Neural cell (in vitro differentiated cells): ENCODE measurements at regions not wholly inside any gene's neighbourhood (a gene's known extent, or its start where the extent isn't known, plus 50 kb on each side); places are given as distances from the start of the nearest gene placed in this dataset.

ENCODE experiments used
- H2AFZ ChIP-seq: fragments of 200-600, 300-800 bp; sonication (generic), shearing (Covaris generic); 2 replicates; pipeline ENCODE4 v1.6.0; 2014; ENCODE audit warnings: low read depth, mild to moderate bottlenecking, antibody characterized with exemption, low read length, moderate library complexity
- H3F3A ChIP-seq: fragments of 200-600 bp; shearing (Covaris generic); 2 replicates; pipeline ENCODE4 v1.6.1; 2016; ENCODE audit warnings: mild to moderate bottlenecking, moderate library complexity, mixed read lengths, antibody characterized with exemption, low read length; ENCODE audit not compliant: insufficient read depth, poor library complexity, severe bottlenecking
- H3K27ac ChIP-seq: fragments of 200-600, 300-800 bp; sonication (generic), shearing (Covaris generic); 2 replicates; pipeline ENCODE4 v1.5.1; 2014; ENCODE audit warnings: mild to moderate bottlenecking, low read length, moderate library complexity
- H3K27me3 ChIP-seq: fragments of 300-800, 200-600 bp; sonication (generic), shearing (Covaris generic); 2 replicates; pipeline ENCODE4 v1.6.0; 2014; ENCODE audit warnings: mild to moderate bottlenecking, low read depth, low read length, moderate library complexity; ENCODE audit not compliant: insufficient read depth
- H3K36me3 ChIP-seq: fragments of 300-800, 200-600 bp; sonication (generic), shearing (Covaris generic); 2 replicates; pipeline ENCODE4 v1.5.1; 2014; ENCODE audit warnings: mild to moderate bottlenecking, antibody characterized with exemption, low read length, moderate library complexity; ENCODE audit not compliant: insufficient read depth
- H3K4me2 ChIP-seq: fragments of 300-800, 200-600 bp; sonication (generic), shearing (Covaris generic); 2 replicates; pipeline ENCODE4 v1.6.0; 2014; ENCODE audit warnings: mild to moderate bottlenecking, low read length
- H3K4me3 ChIP-seq: fragments of 300-800, 200-600 bp; sonication (generic), shearing (Covaris generic); 2 replicates; pipeline ENCODE4 v1.5.1; 2014; ENCODE audit warnings: mild to moderate bottlenecking, low read length, moderate library complexity
- H3K79me2 ChIP-seq: fragments of 200-600 bp; shearing (Covaris generic); replicated peaks from 2 replicates; pipeline ENCODE4 v1.6.0; 2014; ENCODE audit warnings: mild to moderate bottlenecking, low read length, moderate library complexity; ENCODE audit not compliant: insufficient read depth
- H3K9ac ChIP-seq: fragments of 300-800, 200-600 bp; sonication (generic), shearing (Covaris generic); 2 replicates; pipeline ENCODE4 v1.6.1; 2016; ENCODE audit warnings: mild to moderate bottlenecking, low read length, mixed read lengths
- H3K9me2 ChIP-seq: fragments of 200-600 bp; shearing (Covaris generic); 2 replicates; pipeline ENCODE4 v1.6.1; 2016; ENCODE audit warnings: mild to moderate bottlenecking, low read length, mixed read lengths; ENCODE audit not compliant: insufficient read depth
- H3K9me3 ChIP-seq: fragments of 200-600, 300-800 bp; sonication (generic), shearing (Covaris generic); 2 replicates; pipeline ENCODE4 v1.6.1; 2016; ENCODE audit warnings: mild to moderate bottlenecking, mixed run types, low read length, moderate library complexity, mixed read lengths
- H4K20me1 ChIP-seq: fragments of 200-600 bp; shearing (Covaris generic); 2 replicates; pipeline ENCODE4 v1.6.1; 2016; ENCODE audit warnings: mild to moderate bottlenecking, mixed run types; ENCODE audit not compliant: insufficient read depth
- EP300 ChIP-seq: fragments of 450-650 bp; conservative IDR thresholded peaks from 2 replicates; pipeline ENCODE4 v1.6.1; 2014; ENCODE audit warnings: antibody characterized with exemption, mild to moderate bottlenecking, moderate library complexity; ENCODE audit not compliant: poor library complexity, severe bottlenecking
- EZH2 ChIP-seq: fragments of 200-600, 300-800 bp; shearing (Covaris generic), sonication (generic); IDR thresholded peaks from 2 replicates; pipeline ENCODE4 v1.6.1; 2014; ENCODE audit warnings: antibody characterized with exemption, low read length, borderline replicate concordance, mild to moderate bottlenecking; ENCODE audit not compliant: insufficient read depth, poor library complexity, severe bottlenecking
- POLR2AphosphoS5 ChIP-seq: IDR thresholded peaks from 2 replicates; pipeline ENCODE4 v1.6.1; 2012
- RAD21 ChIP-seq: fragments of 450-650 bp; conservative IDR thresholded peaks from 2 replicates; pipeline ENCODE4 v1.6.1; 2014; ENCODE audit warnings: antibody characterized with exemption, mild to moderate bottlenecking, moderate library complexity
- REST ChIP-seq: IDR thresholded peaks from 2 replicates; pipeline ENCODE4 v1.6.1; 2012; ENCODE audit warnings: borderline replicate concordance
- TAF1 ChIP-seq: IDR thresholded peaks from 2 replicates; pipeline ENCODE4 v1.6.1; 2012; ENCODE audit warnings: low read depth
- TF ChIP-seq, protein P1 (sequence below): fragments of 450-650 bp; IDR thresholded peaks from 2 replicates; pipeline ENCODE4 v1.5.1; 2014; ENCODE audit warnings: antibody characterized with exemption, mild to moderate bottlenecking, moderate library complexity; ENCODE audit not compliant: poor library complexity, severe bottlenecking

DNA sequence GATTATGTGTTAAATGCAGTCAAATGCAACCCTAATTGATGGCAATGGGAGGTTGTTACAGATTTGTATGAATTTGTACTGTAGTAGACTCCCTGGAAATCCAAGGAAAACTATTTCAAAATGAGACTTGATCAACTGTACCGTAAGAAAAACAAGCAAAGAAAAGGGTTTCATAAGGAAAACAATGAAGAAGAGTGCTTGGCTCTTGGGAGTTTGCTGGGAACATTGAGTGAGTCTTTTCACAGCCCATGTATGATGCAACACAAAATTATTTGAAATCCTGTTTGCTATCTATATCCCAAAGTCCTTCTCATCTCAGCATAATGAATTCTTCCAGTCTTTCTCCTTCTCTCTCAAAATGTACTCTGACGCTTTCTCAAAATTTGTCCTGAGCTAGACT lies 67.0 kb upstream of the OSR1 start:
- Histone ChIP-seq H3K9ac (no peak overlapping the region), H3F3A (no peaks in the 10 kb centered on the region), H3K36me3 (no peaks in the 10 kb centered on the region), H3K4me3 (no peak overlapping the region), H4K20me1 (no peaks in the 10 kb centered on the region), H3K9me3 (no peaks in the 10 kb centered on the region), H3K79me2 (no peaks in the 10 kb centered on the region), H3K27ac (no peak overlapping the region), H3K4me2 (no peak overlapping the region), H3K9me2 (no peaks in the 10 kb centered on the region), H2AFZ (no peak overlapping the region), H3K27me3 (no peaks in the 10 kb centered on the region)
- TF ChIP-seq EZH2 (no peak), RAD21 (no peak), REST (no peak), TAF1 (no peak), POLR2AphosphoS5 (no peak), EP300 (no peak)

- Histone ChIP-seq H3F3A (no peaks in the 10 kb centered on the region), H3K9me2 (no peaks in the 10 kb centered on the region), H2AFZ (no peak overlapping the region), H3K4me3 (no peak overlapping the region), H3K36me3 (no peaks in the 10 kb centered on the region), H3K4me2 (no peak overlapping the region), H4K20me1 (no peaks in the 10 kb centered on the region), H3K27me3 (no peaks in the 10 kb centered on the region), H3K27ac (no peak overlapping the region), H3K9ac (no peak overlapping the region), H3K9me3 (no peaks in the 10 kb centered on the region), H3K79me2 (no peaks in the 10 kb centered on the region)
- no peak for TF ChIP-seq EP300
- TF ChIP-seq, protein P1, sequence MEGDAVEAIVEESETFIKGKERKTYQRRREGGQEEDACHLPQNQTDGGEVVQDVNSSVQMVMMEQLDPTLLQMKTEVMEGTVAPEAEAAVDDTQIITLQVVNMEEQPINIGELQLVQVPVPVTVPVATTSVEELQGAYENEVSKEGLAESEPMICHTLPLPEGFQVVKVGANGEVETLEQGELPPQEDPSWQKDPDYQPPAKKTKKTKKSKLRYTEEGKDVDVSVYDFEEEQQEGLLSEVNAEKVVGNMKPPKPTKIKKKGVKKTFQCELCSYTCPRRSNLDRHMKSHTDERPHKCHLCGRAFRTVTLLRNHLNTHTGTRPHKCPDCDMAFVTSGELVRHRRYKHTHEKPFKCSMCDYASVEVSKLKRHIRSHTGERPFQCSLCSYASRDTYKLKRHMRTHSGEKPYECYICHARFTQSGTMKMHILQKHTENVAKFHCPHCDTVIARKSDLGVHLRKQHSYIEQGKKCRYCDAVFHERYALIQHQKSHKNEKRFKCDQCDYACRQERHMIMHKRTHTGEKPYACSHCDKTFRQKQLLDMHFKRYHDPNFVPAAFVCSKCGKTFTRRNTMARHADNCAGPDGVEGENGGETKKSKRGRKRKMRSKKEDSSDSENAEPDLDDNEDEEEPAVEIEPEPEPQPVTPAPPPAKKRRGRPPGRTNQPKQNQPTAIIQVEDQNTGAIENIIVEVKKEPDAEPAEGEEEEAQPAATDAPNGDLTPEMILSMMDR, result no peak
- TF ChIP-seq POLR2AphosphoS5, result no peak
- no peak for TF ChIP-seq EZH2
Observed at GRCh38 chr2:19419211-19419880, 60.9 kb upstream of the OSR1 start.
